VCaP (cell line): ENCODE measurements at regions not wholly inside any gene's neighbourhood (a gene's known extent, or its start where the extent isn't known, plus 50 kb on each side); places are given as distances from the start of the nearest gene placed in this dataset.

Experiments
- H3K27ac ChIP-seq: fragments of 450-650 bp; 2 replicates; pipeline ENCODE4 v1.5.1; 2017
- CTCF ChIP-seq: fragments of 450-650 bp; conservative IDR thresholded peaks from 2 replicates; pipeline ENCODE4 v1.5.1; 2017; ENCODE audit warnings: mild to moderate bottlenecking, moderate library complexity

GRCh38 chr17:71427801-71428200 is 693.0 kb upstream of the SOX9 start:
- H3K27ac ChIP-seq = no peak overlapping the region
- no peak for TF ChIP-seq CTCF

GRCh38 chr17:71428897-71429296 is 691.9 kb upstream of the SOX9 start:
- TF ChIP-seq CTCF = no peak

GRCh38 chr17:71430281-71430680 is 690.5 kb upstream of the SOX9 start:
- no peak for TF ChIP-seq CTCF
- no peak overlapping the region for H3K27ac ChIP-seq

More at GRCh38 chr17:71428897-71429296, 691.9 kb upstream of the SOX9 start:
- H3K27ac ChIP-seq = no peak overlapping the region

- TF ChIP-seq CTCF = no peak
- no peak overlapping the region for H3K27ac ChIP-seq
Measured at GRCh38 chr17:71431146-71431545, 689.7 kb upstream of the SOX9 start.

GRCh38 chr17:71432378-71433315 is 688.2 kb upstream of the SOX9 start:
- no peak for TF ChIP-seq CTCF
- H3K27ac ChIP-seq = no peak overlapping the region

- TF ChIP-seq CTCF = no peak
- no peak overlapping the region for H3K27ac ChIP-seq
Measured at GRCh38 chr17:71434716-71435115, 686.1 kb upstream of the SOX9 start.

GRCh38 chr17:71436479-71436878 is 684.3 kb upstream of the SOX9 start:
- TF ChIP-seq CTCF = no peak
- no peak overlapping the region for H3K27ac ChIP-seq
